Tibial nerve (tissue), 4 donors: ENCODE measurements at regions not wholly inside any gene's neighbourhood (a gene's known extent, or its start where the extent isn't known, plus 50 kb on each side); places are given as distances from the start of the nearest gene placed in this dataset.

Experiments used
- EP300 ChIP-seq, 2 donors: sonication (generic); formaldehyde crosslinking; IDR thresholded peaks; one replicate each; pipeline ENCODE4 v1.6.1; 2017; ENCODE audit warnings: antibody characterized with exemption in 2 of 2, mild to moderate bottlenecking in 1 of 2
- POLR2A ChIP-seq, 2 donors: fragments of 450-650 bp; IDR thresholded peaks; one replicate each; pipeline ENCODE4 v1.6.1; 2017; ENCODE audit warnings: antibody characterized with exemption in 2 of 2, mild to moderate bottlenecking in 2 of 2, moderate library complexity in 2 of 2
- TF ChIP-seq, protein P1 (sequence below), 5 experiments: fragments of 200-600 bp in 3 of 5; fragments of 450-650 bp in 2 of 5; sonication (generic) in 3 of 5; IDR thresholded peaks; one replicate each; pipeline ENCODE4 v1.5.1; 2016 to 2019; ENCODE audit warnings: antibody characterized with exemption in 5 of 5, mild to moderate bottlenecking in 3 of 5, moderate library complexity in 2 of 5

DNA sequence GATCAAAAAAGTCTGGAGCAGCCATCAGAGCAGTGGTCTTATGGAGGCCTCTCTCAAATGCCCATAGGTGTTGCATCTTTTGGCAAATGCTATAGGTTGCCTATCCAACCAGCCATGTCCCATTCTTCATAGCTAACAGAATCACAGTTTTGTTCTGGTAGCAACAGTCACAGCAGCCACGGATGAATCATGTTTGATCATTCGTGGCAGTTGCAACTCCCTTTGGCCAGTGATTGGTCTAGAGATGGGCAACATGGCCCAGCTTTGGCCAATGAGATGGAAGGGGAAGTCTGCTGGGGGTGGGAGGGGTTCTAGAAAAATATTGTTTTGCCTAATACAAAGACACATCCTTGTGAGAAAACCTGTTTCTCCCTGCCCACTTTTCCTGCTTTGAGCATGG, 50.3 kb upstream of the PPP2R3A start:
- TF ChIP-seq EP300 (IDR thresholded peaks at IDR 0.05): no peak
- TF ChIP-seq, protein P1, sequence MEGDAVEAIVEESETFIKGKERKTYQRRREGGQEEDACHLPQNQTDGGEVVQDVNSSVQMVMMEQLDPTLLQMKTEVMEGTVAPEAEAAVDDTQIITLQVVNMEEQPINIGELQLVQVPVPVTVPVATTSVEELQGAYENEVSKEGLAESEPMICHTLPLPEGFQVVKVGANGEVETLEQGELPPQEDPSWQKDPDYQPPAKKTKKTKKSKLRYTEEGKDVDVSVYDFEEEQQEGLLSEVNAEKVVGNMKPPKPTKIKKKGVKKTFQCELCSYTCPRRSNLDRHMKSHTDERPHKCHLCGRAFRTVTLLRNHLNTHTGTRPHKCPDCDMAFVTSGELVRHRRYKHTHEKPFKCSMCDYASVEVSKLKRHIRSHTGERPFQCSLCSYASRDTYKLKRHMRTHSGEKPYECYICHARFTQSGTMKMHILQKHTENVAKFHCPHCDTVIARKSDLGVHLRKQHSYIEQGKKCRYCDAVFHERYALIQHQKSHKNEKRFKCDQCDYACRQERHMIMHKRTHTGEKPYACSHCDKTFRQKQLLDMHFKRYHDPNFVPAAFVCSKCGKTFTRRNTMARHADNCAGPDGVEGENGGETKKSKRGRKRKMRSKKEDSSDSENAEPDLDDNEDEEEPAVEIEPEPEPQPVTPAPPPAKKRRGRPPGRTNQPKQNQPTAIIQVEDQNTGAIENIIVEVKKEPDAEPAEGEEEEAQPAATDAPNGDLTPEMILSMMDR (IDR thresholded peaks at IDR 0.05): no peak
- no peak for TF ChIP-seq POLR2A (IDR thresholded peaks at IDR 0.05)
